HL-60 (cell line): ENCODE measurements at regions not wholly inside any gene's neighbourhood (a gene's known extent, or its start where the extent isn't known, plus 50 kb on each side); places are given as distances from the start of the nearest gene placed in this dataset.

Experiments
- GABPA ChIP-seq: IDR thresholded peaks from 2 replicates; pipeline ENCODE4 v1.6.1; 2012; ENCODE audit warnings: low read depth
- POLR2AphosphoS5 ChIP-seq: IDR thresholded peaks from 2 replicates; pipeline ENCODE4 v1.6.1; 2012; ENCODE audit warnings: low read depth
- SPI1 ChIP-seq: IDR thresholded peaks from 2 replicates; pipeline ENCODE4 v1.6.1; 2012; ENCODE audit warnings: low read depth, mild to moderate bottlenecking, borderline replicate concordance
- TF ChIP-seq, protein P1 (sequence below): IDR thresholded peaks from one replicate; pipeline ENCODE4 v1.5.1; 2011; ENCODE audit warnings: low read length, control low read depth, inconsistent platforms; ENCODE audit not compliant: insufficient read depth
- TF ChIP-seq, protein P2 (sequence below): IDR thresholded peaks from 2 replicates; pipeline ENCODE4 v1.6.1; 2012; ENCODE audit warnings: low read depth; ENCODE audit not compliant: insufficient replicate concordance

DNA sequence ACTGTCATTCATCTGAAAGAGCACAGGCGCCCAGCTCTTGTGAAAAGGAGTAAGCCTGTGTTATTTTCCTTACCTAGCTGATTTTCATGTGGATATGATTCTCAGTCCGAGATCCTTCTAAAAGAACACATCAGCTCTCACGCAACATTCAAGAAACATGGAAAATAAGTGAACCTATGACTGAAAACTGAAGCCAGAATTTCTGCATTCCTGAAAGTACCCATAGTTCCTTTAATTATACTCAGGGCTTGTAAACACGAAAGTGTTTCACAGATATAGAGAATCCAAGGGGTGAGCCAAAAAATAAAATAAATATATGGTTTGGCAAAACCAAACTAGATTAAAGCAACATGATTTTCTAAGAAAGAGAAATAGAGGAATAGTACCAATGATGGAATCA, 100.8 kb upstream of the CHMP2B start:
- no peak for TF ChIP-seq POLR2AphosphoS5
- TF ChIP-seq, protein P1, sequence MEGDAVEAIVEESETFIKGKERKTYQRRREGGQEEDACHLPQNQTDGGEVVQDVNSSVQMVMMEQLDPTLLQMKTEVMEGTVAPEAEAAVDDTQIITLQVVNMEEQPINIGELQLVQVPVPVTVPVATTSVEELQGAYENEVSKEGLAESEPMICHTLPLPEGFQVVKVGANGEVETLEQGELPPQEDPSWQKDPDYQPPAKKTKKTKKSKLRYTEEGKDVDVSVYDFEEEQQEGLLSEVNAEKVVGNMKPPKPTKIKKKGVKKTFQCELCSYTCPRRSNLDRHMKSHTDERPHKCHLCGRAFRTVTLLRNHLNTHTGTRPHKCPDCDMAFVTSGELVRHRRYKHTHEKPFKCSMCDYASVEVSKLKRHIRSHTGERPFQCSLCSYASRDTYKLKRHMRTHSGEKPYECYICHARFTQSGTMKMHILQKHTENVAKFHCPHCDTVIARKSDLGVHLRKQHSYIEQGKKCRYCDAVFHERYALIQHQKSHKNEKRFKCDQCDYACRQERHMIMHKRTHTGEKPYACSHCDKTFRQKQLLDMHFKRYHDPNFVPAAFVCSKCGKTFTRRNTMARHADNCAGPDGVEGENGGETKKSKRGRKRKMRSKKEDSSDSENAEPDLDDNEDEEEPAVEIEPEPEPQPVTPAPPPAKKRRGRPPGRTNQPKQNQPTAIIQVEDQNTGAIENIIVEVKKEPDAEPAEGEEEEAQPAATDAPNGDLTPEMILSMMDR: no peak
- TF ChIP-seq, protein P2, sequence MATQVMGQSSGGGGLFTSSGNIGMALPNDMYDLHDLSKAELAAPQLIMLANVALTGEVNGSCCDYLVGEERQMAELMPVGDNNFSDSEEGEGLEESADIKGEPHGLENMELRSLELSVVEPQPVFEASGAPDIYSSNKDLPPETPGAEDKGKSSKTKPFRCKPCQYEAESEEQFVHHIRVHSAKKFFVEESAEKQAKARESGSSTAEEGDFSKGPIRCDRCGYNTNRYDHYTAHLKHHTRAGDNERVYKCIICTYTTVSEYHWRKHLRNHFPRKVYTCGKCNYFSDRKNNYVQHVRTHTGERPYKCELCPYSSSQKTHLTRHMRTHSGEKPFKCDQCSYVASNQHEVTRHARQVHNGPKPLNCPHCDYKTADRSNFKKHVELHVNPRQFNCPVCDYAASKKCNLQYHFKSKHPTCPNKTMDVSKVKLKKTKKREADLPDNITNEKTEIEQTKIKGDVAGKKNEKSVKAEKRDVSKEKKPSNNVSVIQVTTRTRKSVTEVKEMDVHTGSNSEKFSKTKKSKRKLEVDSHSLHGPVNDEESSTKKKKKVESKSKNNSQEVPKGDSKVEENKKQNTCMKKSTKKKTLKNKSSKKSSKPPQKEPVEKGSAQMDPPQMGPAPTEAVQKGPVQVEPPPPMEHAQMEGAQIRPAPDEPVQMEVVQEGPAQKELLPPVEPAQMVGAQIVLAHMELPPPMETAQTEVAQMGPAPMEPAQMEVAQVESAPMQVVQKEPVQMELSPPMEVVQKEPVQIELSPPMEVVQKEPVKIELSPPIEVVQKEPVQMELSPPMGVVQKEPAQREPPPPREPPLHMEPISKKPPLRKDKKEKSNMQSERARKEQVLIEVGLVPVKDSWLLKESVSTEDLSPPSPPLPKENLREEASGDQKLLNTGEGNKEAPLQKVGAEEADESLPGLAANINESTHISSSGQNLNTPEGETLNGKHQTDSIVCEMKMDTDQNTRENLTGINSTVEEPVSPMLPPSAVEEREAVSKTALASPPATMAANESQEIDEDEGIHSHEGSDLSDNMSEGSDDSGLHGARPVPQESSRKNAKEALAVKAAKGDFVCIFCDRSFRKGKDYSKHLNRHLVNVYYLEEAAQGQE: no peak
- TF ChIP-seq GABPA: no peak
- no peak for TF ChIP-seq SPI1
